PC-9 (cell line): ENCODE measurements at regions not wholly inside any gene's neighbourhood (a gene's known extent, or its start where the extent isn't known, plus 50 kb on each side); places are given as distances from the start of the nearest gene placed in this dataset.

ENCODE experiments used
- BruUV-seq: library from RNA; stranded (reverse); fragments of 400-500 nt; replicated peaks from 2 replicates; lab custom pipeline; 2021; lab: Mats Ljungman, UMichigan
- CTCF ChIA-PET: fragments of 300-600 bp; sonication (Branson Sonifier 250); formaldehyde crosslinking; loops from one replicate; lab custom pipeline; 2022; ENCODE audit warnings: antibody characterized with exemption; lab: Charles Lee
- POLR2A ChIA-PET: fragments of 300-600 bp; sonication (Branson Sonifier 250); formaldehyde crosslinking; loops from one replicate; lab custom pipeline; 2022; ENCODE audit warnings: antibody characterized with exemption; ENCODE audit not compliant: unreplicated experiment; lab: Charles Lee
- DNase-seq, 2 experiments: peaks; one replicate each; pipeline versions ENCODE4 v3.0.0 to v3.0.0-alpha.2; 2015 to 2022; ENCODE audit warnings: mixed read lengths in 1 of 2
- H2AFZ ChIP-seq: fragments of 200-600 bp; sonication (generic); 2 replicates; pipeline ENCODE4 v1.8.1; 2017; ENCODE audit warnings: antibody characterized with exemption
- H3F3A ChIP-seq: fragments of 200-600 bp; sonication (generic); 2 replicates; pipeline ENCODE4 v1.8.1; 2017; ENCODE audit warnings: antibody characterized with exemption, mild to moderate bottlenecking, low read depth; ENCODE audit not compliant: insufficient read depth
- H3K27ac ChIP-seq: fragments of 200-600 bp; sonication (generic); 2 replicates; pipeline ENCODE4 v1.6.1; 2016; ENCODE audit warnings: mixed run types
- H3K27me3 ChIP-seq: fragments of 200-600 bp; sonication (generic); 2 replicates; pipeline ENCODE4 v1.6.1; 2016; ENCODE audit warnings: low read depth, mixed run types; ENCODE audit not compliant: insufficient read depth
- H3K36me3 ChIP-seq: fragments of 200-600 bp; sonication (generic); 2 replicates; pipeline ENCODE4 v1.6.1; 2016; ENCODE audit warnings: low read depth, mixed run types
- H3K4me1 ChIP-seq: fragments of 200-600 bp; sonication (generic); replicated peaks from 2 replicates; pipeline ENCODE4 v1.6.1; 2016; ENCODE audit warnings: mixed run types; ENCODE audit not compliant: insufficient read depth
- H3K4me2 ChIP-seq: fragments of 200-600 bp; sonication (generic); 2 replicates; pipeline ENCODE4 v1.6.1; 2017; ENCODE audit warnings: mixed run types
- H3K4me3 ChIP-seq: fragments of 200-600 bp; sonication (generic); 2 replicates; pipeline ENCODE4 v1.6.1; 2016; ENCODE audit warnings: mixed run types
- H3K79me2 ChIP-seq: fragments of 200-600 bp; sonication (generic); 2 replicates; pipeline ENCODE4 v1.6.1; 2017; ENCODE audit warnings: low read depth, mixed run types
- H3K9me2 ChIP-seq: fragments of 200-600 bp; sonication (generic); 2 replicates; pipeline ENCODE4 v1.8.1; 2017; ENCODE audit warnings: mild to moderate bottlenecking; ENCODE audit not compliant: insufficient read depth
- H3K9me3 ChIP-seq: fragments of 200-600 bp; sonication (generic); 2 replicates; pipeline ENCODE4 v1.8.1; 2016; ENCODE audit warnings: low read depth; ENCODE audit not compliant: insufficient read depth
- H4K20me1 ChIP-seq: fragments of 200-600 bp; sonication (generic); 2 replicates; pipeline ENCODE4 v1.8.1; 2017; ENCODE audit not compliant: insufficient read depth
- CTCF ChIP-seq: fragments of 200-600 bp; sonication (generic); conservative IDR thresholded peaks from 2 replicates; pipeline ENCODE4 v1.6.1; 2017; ENCODE audit warnings: mixed run types, antibody characterized with exemption, mild to moderate bottlenecking, moderate library complexity
- EZH2 ChIP-seq: fragments of 200-600 bp; sonication (generic); IDR thresholded peaks from 2 replicates; pipeline ENCODE4 v1.8.0; 2017; ENCODE audit warnings: antibody characterized with exemption, low read depth
- intact Hi-C: fragments of 100-400 bp; cut with micrococcal nuclease; formaldehyde crosslinking; loops from one replicate; pipeline ENCODE4 v1.10.0; 2022; ENCODE audit not compliant: unreplicated experiment

GRCh38 chr5:107320846-107321245 is 349.9 kb downstream of the EFNA5 start:
- no peak for DNase-seq
- ChIA-PET CTCF (no interaction called here), POLR2A (no interaction called here)
- TF ChIP-seq EZH2 (no peak), CTCF (no peak)
- H3F3A ChIP-seq: no peaks in the 10 kb centered on the region
- no peaks in the 10 kb centered on the region for H3K27me3 ChIP-seq
- H3K9me3 ChIP-seq: no peaks in the 10 kb centered on the region
- no peak overlapping the region for H3K27ac ChIP-seq
- H3K79me2 ChIP-seq: no peaks in the 10 kb centered on the region
- no peaks in the 10 kb centered on the region; the same call in 1 of the 2 replicates for H4K20me1 ChIP-seq
- H3K9me2 ChIP-seq: no peaks in the 10 kb centered on the region
- H3K36me3 ChIP-seq: no peaks in the 10 kb centered on the region
- H3K4me2 ChIP-seq: no peak overlapping the region
- no TSS peak for BruUV-seq
- no peak overlapping the region for H2AFZ ChIP-seq
- H3K4me1 ChIP-seq: no peaks in the 10 kb centered on the region
- intact Hi-C loops: no loop called here
- H3K4me3 ChIP-seq: no peak overlapping the region

- Histone ChIP-seq H3K4me1 (no peaks in the 10 kb centered on the region), H4K20me1 (no peaks in the 10 kb centered on the region; the same call in 1 of the 2 replicates), H2AFZ (no peak overlapping the region; the same call in 1 of the 2 replicates), H3K79me2 (no peaks in the 10 kb centered on the region), H3K9me3 (no peaks in the 10 kb centered on the region), H3K4me2 (no peak overlapping the region), H3K36me3 (no peaks in the 10 kb centered on the region), H3F3A (no peaks in the 10 kb centered on the region), H3K4me3 (no peak overlapping the region), H3K27me3 (no peaks in the 10 kb centered on the region), H3K9me2 (no peaks in the 10 kb centered on the region), H3K27ac (no peak overlapping the region)
- TF ChIP-seq CTCF (no peak), EZH2 (no peak)
- CTCF ChIA-PET: no interaction called here
- POLR2A ChIA-PET: interaction anchor here (0.6 kb wide), 1 partner anchor 19 kb away, joined by 3 read pairs; no protein-coding TSS in a partner anchor
- intact Hi-C loops: no loop called here
- no peak for DNase-seq
- BruUV-seq: no TSS peak
These were observed 350.4 kb downstream of the EFNA5 start for GRCh38 chr5:107320376-107320775.

- H3F3A ChIP-seq: no peaks in the 10 kb centered on the region
- no peaks in the 10 kb centered on the region; the same call in 1 of the 2 replicates for H4K20me1 ChIP-seq
- H3K4me3 ChIP-seq: no peak overlapping the region
- no peaks in the 10 kb centered on the region for H3K79me2 ChIP-seq
- H3K27me3 ChIP-seq: no peaks in the 10 kb centered on the region
- CTCF ChIA-PET: no interaction called here
- no peak overlapping the region for H3K4me2 ChIP-seq
- H3K36me3 ChIP-seq: no peaks in the 10 kb centered on the region
- TF ChIP-seq CTCF (no peak), EZH2 (no peak)
- no peaks in the 10 kb centered on the region for H3K9me2 ChIP-seq
- H2AFZ ChIP-seq: no peak overlapping the region; the same call in 1 of the 2 replicates
- no peaks in the 10 kb centered on the region for H3K9me3 ChIP-seq
- no peaks in the 10 kb centered on the region for H3K4me1 ChIP-seq
- no peak for DNase-seq
- intact Hi-C loops: no loop called here
- H3K27ac ChIP-seq: no peak overlapping the region
- POLR2A ChIA-PET: interaction anchor here (0.6 kb wide), 1 partner anchor 20 kb away, joined by 3 read pairs; no protein-coding TSS in a partner anchor
- no TSS peak for BruUV-seq
These were observed 350.8 kb downstream of the EFNA5 start for GRCh38 chr5:107319901-107320300.
